ENCODE measurements at regions not wholly inside any gene's neighbourhood (a gene's known extent, or its start where the extent isn't known, plus 50 kb on each side); places are given as distances from the start of the nearest gene placed in this dataset.
A peak's percentile ranks its signal among the peaks of the same experiment; 100 is the strongest.

- Histone ChIP-seq H3K4me1 (replicated peaks in 1 of 2) (peaks cover 25 to 35% of the 10 kb centered on the region in 2 donors), H3K4me3 (no peak overlapping the region), H3K27ac (no peak overlapping the region)
- ATAC-seq (replicated peaks in 6 of 8) = peak in 5 of 8 experiments; percentile 67 to 92 (median 87)
- WGBS, 10 experiments = 0 to 20% (median 7%) methylated on average over 1 to 3 of the region's 3 CpGs; no CpG with 5 or more reads in 5 of the 10 experiments
- in situ Hi-C loops (cut with MboI; ENCODE audit: low pct_unique_long_range_greater_than_20kb in 2 of 9, low sequenced_read_pairs in 9 of 9, unreplicated experiment in 9 of 9) = no loop called here
Observed at GRCh38 chr15:53323191-53323590, 436.3 kb downstream of the WDR72 start.

- Histone ChIP-seq H3K4me3 (no peak overlapping the region), H3K27ac (no peak overlapping the region)
- 0 to 92% (median 48%) methylated on average over 1 to 5 of the region's 5 CpGs; no CpG with 5 or more reads in 2 of the 10 experiments for WGBS, 10 experiments
Observed at GRCh38 chr15:53320816-53321215, 438.6 kb downstream of the WDR72 start.

GRCh38 chr15:53312707-53313106 is 446.8 kb downstream of the WDR72 start:
- in situ Hi-C loops (cut with MboI; ENCODE audit: low pct_unique_long_range_greater_than_20kb in 2 of 9, low sequenced_read_pairs in 9 of 9, unreplicated experiment in 9 of 9) = no loop called here
- ATAC-seq (replicated peaks in 6 of 8) = no peak
- Histone ChIP-seq H3K27ac (no peak overlapping the region), H3K4me1 (replicated peaks in 1 of 2) (peaks cover 0 to 7% of the 10 kb centered on the region in 2 donors), H3K4me3 (no peak overlapping the region)
- WGBS, 10 experiments = 0 to 39% (median 15%) methylated on average over 1 to 3 of the region's 3 CpGs; no CpG with 5 or more reads in 4 of the 10 experiments

More at GRCh38 chr15:53320816-53321215, 438.6 kb downstream of the WDR72 start:
- no peak for ATAC-seq (replicated peaks in 6 of 8)
- peaks cover 25 to 31% of the 10 kb centered on the region in 2 donors for H3K4me1 ChIP-seq (replicated peaks in 1 of 2)
- in situ Hi-C loops (cut with MboI; ENCODE audit: low pct_unique_long_range_greater_than_20kb in 2 of 9, low sequenced_read_pairs in 9 of 9, unreplicated experiment in 9 of 9) = no loop called here

GRCh38 chr15:53310709-53311108 is 448.8 kb downstream of the WDR72 start:
- no peak for ATAC-seq (replicated peaks in 6 of 8)
- Histone ChIP-seq H3K4me3 (no peak overlapping the region), H3K27ac (no peak overlapping the region), H3K4me1 (replicated peaks in 1 of 2) (peaks cover 0 to 7% of the 10 kb centered on the region in 2 donors)
- in situ Hi-C loops (cut with MboI; ENCODE audit: low pct_unique_long_range_greater_than_20kb in 2 of 9, low sequenced_read_pairs in 9 of 9, unreplicated experiment in 9 of 9) = no loop called here
- 0 to 90% (median 60%) methylated on average over 1 of the region's 1 CpG; no CpG with 5 or more reads in 5 of the 10 experiments for WGBS, 10 experiments

- H3K4me3 ChIP-seq = no peak overlapping the region
- WGBS, 10 experiments = 42 to 100% (median 93%) methylated on average over 1 to 5 of the region's 5 CpGs; no CpG with 5 or more reads in 3 of the 10 experiments
Observed at GRCh38 chr15:53307952-53308624, 451.4 kb downstream of the WDR72 start.

GRCh38 chr15:53305554-53305953 is 453.9 kb downstream of the WDR72 start:
- 0 to 86% (median 36%) methylated on average over 1 to 2 of the region's 2 CpGs; no CpG with 5 or more reads in 4 of the 10 experiments for WGBS, 10 experiments
- no peak for ATAC-seq (replicated peaks in 6 of 8)
- no peak overlapping the region for H3K4me3 ChIP-seq
- no peaks in the 10 kb centered on the region for H3K4me1 ChIP-seq (replicated peaks in 1 of 2)
- in situ Hi-C loops (cut with MboI; ENCODE audit: low pct_unique_long_range_greater_than_20kb in 2 of 9, low sequenced_read_pairs in 9 of 9, unreplicated experiment in 9 of 9) = no loop called here
- no peak overlapping the region for H3K27ac ChIP-seq

More at GRCh38 chr15:53307952-53308624, 451.4 kb downstream of the WDR72 start:
- no peak for ATAC-seq (replicated peaks in 6 of 8)
- in situ Hi-C loops (cut with MboI; ENCODE audit: low pct_unique_long_range_greater_than_20kb in 2 of 9, low sequenced_read_pairs in 9 of 9, unreplicated experiment in 9 of 9) = no loop called here
- Histone ChIP-seq H3K27ac (no peak overlapping the region), H3K4me1 (replicated peaks in 1 of 2) (peaks cover 0 to 7% of the 10 kb centered on the region in 2 donors)

- Histone ChIP-seq H3K4me3 (no peak overlapping the region), H3K4me1 (replicated peaks in 1 of 2) (no peaks in the 10 kb centered on the region), H3K27ac (no peak overlapping the region)
- WGBS, 10 experiments = 0 to 100% (median 73%) methylated on average over 1 of the region's 1 CpG; no CpG with 5 or more reads in 6 of the 10 experiments
- ATAC-seq (replicated peaks in 6 of 8) = no peak
- in situ Hi-C loops (cut with MboI; ENCODE audit: low pct_unique_long_range_greater_than_20kb in 2 of 9, low sequenced_read_pairs in 9 of 9, unreplicated experiment in 9 of 9) = no loop called here
Observed at GRCh38 chr15:53305101-53305500, 454.4 kb downstream of the WDR72 start.

- H3K4me3 ChIP-seq = no peak overlapping the region
- in situ Hi-C loops (cut with MboI; ENCODE audit: low pct_unique_long_range_greater_than_20kb in 2 of 9, low sequenced_read_pairs in 9 of 9, unreplicated experiment in 9 of 9) = no loop called here
- 0 to 100% (median 56%) methylated on average over 1 to 4 of the region's 4 CpGs for WGBS, 10 experiments
- peak in 1 of 8 experiments; percentile 45 for ATAC-seq (replicated peaks in 6 of 8)
- H3K27ac ChIP-seq = no peak overlapping the region
- no peaks in the 10 kb centered on the region for H3K4me1 ChIP-seq (replicated peaks in 1 of 2)
Observed at GRCh38 chr15:53297828-53298227, 461.6 kb downstream of the WDR72 start.

- H3K4me3 ChIP-seq = no peak overlapping the region
- in situ Hi-C loops (cut with MboI; ENCODE audit: low pct_unique_long_range_greater_than_20kb in 2 of 9, low sequenced_read_pairs in 9 of 9, unreplicated experiment in 9 of 9) = no loop called here
- peak in 1 of 8 experiments; percentile 39 for ATAC-seq (replicated peaks in 6 of 8)
- 6 to 93% (median 48%) methylated on average over 2 to 4 of the region's 4 CpGs for WGBS, 10 experiments
- no peak overlapping the region for H3K27ac ChIP-seq
- H3K4me1 ChIP-seq (replicated peaks in 1 of 2) = no peaks in the 10 kb centered on the region
Observed at GRCh38 chr15:53296603-53297002, 462.9 kb downstream of the WDR72 start.

- Histone ChIP-seq H3K27ac (no peak overlapping the region), H3K4me1 (replicated peaks in 1 of 2) (no peaks in the 10 kb centered on the region), H3K4me3 (no peak overlapping the region)
- in situ Hi-C loops (cut with MboI; ENCODE audit: low pct_unique_long_range_greater_than_20kb in 2 of 9, low sequenced_read_pairs in 9 of 9, unreplicated experiment in 9 of 9) = no loop called here
- no peak for ATAC-seq (replicated peaks in 6 of 8)
- WGBS, 10 experiments = 22 to 96% (median 77%) methylated on average over 3 to 5 of the region's 5 CpGs
Observed at GRCh38 chr15:53295574-53295973, 463.9 kb downstream of the WDR72 start.

- no peak for ATAC-seq (replicated peaks in 6 of 8)
- no peak overlapping the region for H3K4me3 ChIP-seq
- 0 to 100% (median 68%) methylated on average over 1 to 2 of the region's 2 CpGs; no CpG with 5 or more reads in 2 of the 10 experiments for WGBS, 10 experiments
- in situ Hi-C loops (cut with MboI; ENCODE audit: low pct_unique_long_range_greater_than_20kb in 2 of 9, low sequenced_read_pairs in 9 of 9, unreplicated experiment in 9 of 9) = no loop called here
- H3K27ac ChIP-seq = no peak overlapping the region
- H3K4me1 ChIP-seq (replicated peaks in 1 of 2) = peaks cover 0 to 1% of the 10 kb centered on the region in 2 donors
Observed at GRCh38 chr15:53288542-53288941, 470.9 kb downstream of the WDR72 start.

GRCh38 chr15:53274630-53275029 is 484.5 kb upstream of the ONECUT1 start:
- in situ Hi-C loops (cut with MboI; ENCODE audit: low pct_unique_long_range_greater_than_20kb in 2 of 9, low sequenced_read_pairs in 9 of 9, unreplicated experiment in 9 of 9) = loop anchor here in 1 of 9 experiments (25.0 kb wide), 1 partner anchor 88 kb away; no protein-coding TSS in a partner anchor
- Histone ChIP-seq H3K4me1 (replicated peaks in 1 of 2) (peaks cover 7 to 20% of the 10 kb centered on the region in 2 donors), H3K27ac (no peak overlapping the region), H3K4me3 (no peak overlapping the region)
- 0 to 83% (median 28%) methylated on average over 1 to 4 of the region's 4 CpGs; no CpG with 5 or more reads in 4 of the 10 experiments for WGBS, 10 experiments
- ATAC-seq (replicated peaks in 6 of 8) = peak in 1 of 8 experiments; percentile 21

GRCh38 chr15:53272116-53272515 is 482.0 kb upstream of the ONECUT1 start:
- ATAC-seq (replicated peaks in 6 of 8) = no peak
- in situ Hi-C loops (cut with MboI; ENCODE audit: low pct_unique_long_range_greater_than_20kb in 2 of 9, low sequenced_read_pairs in 9 of 9, unreplicated experiment in 9 of 9) = loop anchor here in 1 of 9 experiments (25.0 kb wide), 1 partner anchor 90 kb away; no protein-coding TSS in a partner anchor
- Histone ChIP-seq H3K27ac (no peak overlapping the region), H3K4me3 (no peak overlapping the region), H3K4me1 (replicated peaks in 1 of 2) (peaks cover 7 to 20% of the 10 kb centered on the region in 2 donors)
- 0% methylated on average over 1 of the region's 1 CpG; no CpG with 5 or more reads in 5 of the 10 experiments for WGBS, 10 experiments

Data from motor neuron (in vitro differentiated cells).